ENCODE measurements at regions not wholly inside any gene's neighbourhood (a gene's known extent, or its start where the extent isn't known, plus 50 kb on each side); places are given as distances from the start of the nearest gene placed in this dataset.

GRCh38 chr12:93306636-93307035 lies 71.1 kb upstream of the NUDT4 start:
- H3K9me2 ChIP-seq (ENCODE audit: low read depth, low read length): no peaks in the 10 kb centered on the region
- no peaks in the 10 kb centered on the region for H3K4me1 ChIP-seq (ENCODE audit: insufficient read depth, low read length, severe bottlenecking)
- no peak overlapping the region for H3K4me3 ChIP-seq (ENCODE audit: low read depth, low read length, poor library complexity, severe bottlenecking)
- H3F3A ChIP-seq (ENCODE audit: insufficient read depth, low read length): no peaks in the 10 kb centered on the region
- TF ChIP-seq EZH2 (IDR thresholded peaks at IDR 0.05; ENCODE audit: borderline replicate concordance, low read length): no peak
- H3K4me2 ChIP-seq (ENCODE audit: low read length): no peak overlapping the region
- H3K9me3 ChIP-seq (ENCODE audit: low read length): no peaks in the 10 kb centered on the region
- no peak overlapping the region for H3K27ac ChIP-seq (ENCODE audit: low read depth, low read length, poor library complexity, severe bottlenecking)
- H3K79me2 ChIP-seq (ENCODE audit: insufficient read depth, low read length): no peaks in the 10 kb centered on the region
- no peaks in the 10 kb centered on the region for H3K27me3 ChIP-seq (ENCODE audit: insufficient read depth, low read length)
- no peaks in the 10 kb centered on the region for H4K20me1 ChIP-seq (ENCODE audit: insufficient read depth, low read length)
- H2AFZ ChIP-seq (ENCODE audit: low read length): no peak overlapping the region
- H3K9ac ChIP-seq (ENCODE audit: low read length): no peak overlapping the region
- no peaks in the 10 kb centered on the region for H3K36me3 ChIP-seq (ENCODE audit: insufficient read depth, low read length)

- TF ChIP-seq EZH2 (IDR thresholded peaks at IDR 0.05; ENCODE audit: borderline replicate concordance, low read length): no peak
- no peak for TF ChIP-seq CTCF (IDR thresholded peaks at IDR 0.05; ENCODE audit: low read length)
- no peak overlapping the region for H3K4me3 ChIP-seq (ENCODE audit: low read depth, low read length, poor library complexity, severe bottlenecking)
- no peak overlapping the region for H2AFZ ChIP-seq (ENCODE audit: low read length)
- no peaks in the 10 kb centered on the region for H3F3A ChIP-seq (ENCODE audit: insufficient read depth, low read length)
- no peaks in the 10 kb centered on the region for H3K27me3 ChIP-seq (ENCODE audit: insufficient read depth, low read length)
- H3K9me3 ChIP-seq (ENCODE audit: low read length): no peaks in the 10 kb centered on the region
- H3K79me2 ChIP-seq (ENCODE audit: insufficient read depth, low read length): no peaks in the 10 kb centered on the region
- H3K9me2 ChIP-seq (ENCODE audit: low read depth, low read length): no peaks in the 10 kb centered on the region
- no peaks in the 10 kb centered on the region for H3K36me3 ChIP-seq (ENCODE audit: insufficient read depth, low read length)
- no peaks in the 10 kb centered on the region for H4K20me1 ChIP-seq (ENCODE audit: insufficient read depth, low read length)
- no peak overlapping the region for H3K4me2 ChIP-seq (ENCODE audit: low read length)
- no peak overlapping the region for H3K9ac ChIP-seq (ENCODE audit: low read length)
- H3K27ac ChIP-seq (ENCODE audit: low read depth, low read length, poor library complexity, severe bottlenecking): no peak overlapping the region
- H3K4me1 ChIP-seq (ENCODE audit: insufficient read depth, low read length, severe bottlenecking): no peaks in the 10 kb centered on the region
Observed at GRCh38 chr12:93308281-93308680, 69.4 kb upstream of the NUDT4 start.

GRCh38 chr12:93311827-93312226 lies 65.9 kb upstream of the NUDT4 start:
- Histone ChIP-seq H3K79me2 (ENCODE audit: insufficient read depth, low read length) (no peaks in the 10 kb centered on the region), H4K20me1 (ENCODE audit: insufficient read depth, low read length) (no peaks in the 10 kb centered on the region), H3K27ac (ENCODE audit: low read depth, low read length, poor library complexity, severe bottlenecking) (no peak overlapping the region), H3K27me3 (ENCODE audit: insufficient read depth, low read length) (no peaks in the 10 kb centered on the region; the same call in 1 of the 2 replicates), H2AFZ (ENCODE audit: low read length) (no peak overlapping the region), H3K9me3 (ENCODE audit: low read length) (no peaks in the 10 kb centered on the region), H3K4me1 (ENCODE audit: insufficient read depth, low read length, severe bottlenecking) (no peaks in the 10 kb centered on the region), H3K9me2 (ENCODE audit: low read depth, low read length) (no peaks in the 10 kb centered on the region), H3K4me2 (ENCODE audit: low read length) (no peak overlapping the region), H3K36me3 (ENCODE audit: insufficient read depth, low read length) (no peaks in the 10 kb centered on the region), H3K4me3 (ENCODE audit: low read depth, low read length, poor library complexity, severe bottlenecking) (no peak overlapping the region), H3F3A (ENCODE audit: insufficient read depth, low read length) (no peaks in the 10 kb centered on the region), H3K9ac (ENCODE audit: low read length) (no peak overlapping the region)
- TF ChIP-seq EZH2 (IDR thresholded peaks at IDR 0.05; ENCODE audit: borderline replicate concordance, low read length) (no peak), CTCF (IDR thresholded peaks at IDR 0.05; ENCODE audit: low read length) (no peak)

GRCh38 chr12:93314177-93314497 lies 63.6 kb upstream of the NUDT4 start:
- H2AFZ ChIP-seq (ENCODE audit: low read length): no peak overlapping the region
- H3K4me2 ChIP-seq (ENCODE audit: low read length): no peak overlapping the region
- no peak overlapping the region for H3K27ac ChIP-seq (ENCODE audit: low read depth, low read length, poor library complexity, severe bottlenecking)
- no peaks in the 10 kb centered on the region for H3K36me3 ChIP-seq (ENCODE audit: insufficient read depth, low read length)
- TF ChIP-seq EZH2 (IDR thresholded peaks at IDR 0.05; ENCODE audit: borderline replicate concordance, low read length) (no peak), CTCF (IDR thresholded peaks at IDR 0.05; ENCODE audit: low read length) (no peak)
- no peaks in the 10 kb centered on the region for H3K4me1 ChIP-seq (ENCODE audit: insufficient read depth, low read length, severe bottlenecking)
- H3K9me3 ChIP-seq (ENCODE audit: low read length): no peaks in the 10 kb centered on the region
- H3K79me2 ChIP-seq (ENCODE audit: insufficient read depth, low read length): no peaks in the 10 kb centered on the region
- H3K27me3 ChIP-seq (ENCODE audit: insufficient read depth, low read length): no peaks in the 10 kb centered on the region; the same call in 1 of the 2 replicates
- no peaks in the 10 kb centered on the region for H4K20me1 ChIP-seq (ENCODE audit: insufficient read depth, low read length)
- H3K9me2 ChIP-seq (ENCODE audit: low read depth, low read length): no peaks in the 10 kb centered on the region
- H3K9ac ChIP-seq (ENCODE audit: low read length): no peak overlapping the region
- no peak overlapping the region for H3K4me3 ChIP-seq (ENCODE audit: low read depth, low read length, poor library complexity, severe bottlenecking)
- no peaks in the 10 kb centered on the region for H3F3A ChIP-seq (ENCODE audit: insufficient read depth, low read length)
